H9 (cell line): ENCODE measurements at regions not wholly inside any gene's neighbourhood (a gene's known extent, or its start where the extent isn't known, plus 50 kb on each side); places are given as distances from the start of the nearest gene placed in this dataset.

Experiments
- DNase-seq: peaks from one replicate; pipeline ENCODE4 v3.0.0-alpha.2; 2017
- H2AFZ ChIP-seq: one replicate; pipeline ENCODE4 v1.6.1; 2013; ENCODE audit warnings: mild to moderate bottlenecking, low read length, control low read depth, moderate library complexity
- H2AK5ac ChIP-seq: 2 replicates; pipeline ENCODE4 v1.6.1; 2013; ENCODE audit warnings: low read length, control low read depth, mixed read lengths; ENCODE audit not compliant: insufficient read length
- H2BK120ac ChIP-seq: one replicate; pipeline ENCODE4 v1.6.1; 2013; ENCODE audit warnings: low read depth, mild to moderate bottlenecking, low read length, control low read depth, inconsistent platforms; ENCODE audit not compliant: poor library complexity, severe bottlenecking
- H2BK12ac ChIP-seq: 2 replicates; pipeline ENCODE4 v1.6.1; 2013; ENCODE audit warnings: low read length, control low read depth, mixed read lengths, low read depth; ENCODE audit not compliant: insufficient read length
- H2BK15ac ChIP-seq: 2 replicates; pipeline ENCODE4 v1.6.1; 2013; ENCODE audit warnings: low read depth, low read length, control low read depth
- H2BK20ac ChIP-seq: one replicate; pipeline ENCODE4 v1.6.1; 2013; ENCODE audit warnings: low read depth, mild to moderate bottlenecking, low read length, control low read depth, inconsistent platforms; ENCODE audit not compliant: poor library complexity, severe bottlenecking
- H2BK5ac ChIP-seq: 2 replicates; pipeline ENCODE4 v1.6.1; 2013; ENCODE audit warnings: low read length, control low read depth, mixed read lengths; ENCODE audit not compliant: insufficient read length
- H3K14ac ChIP-seq: 2 replicates; pipeline ENCODE4 v1.6.1; 2013; ENCODE audit warnings: low read length, control low read depth; ENCODE audit not compliant: insufficient read depth
- H3K18ac ChIP-seq: 2 replicates; pipeline ENCODE4 v1.6.1; 2013; ENCODE audit warnings: low read depth, mild to moderate bottlenecking, mixed read lengths, low read length, control low read depth; ENCODE audit not compliant: insufficient read length
- H3K23ac ChIP-seq: 2 replicates; pipeline ENCODE4 v1.6.1; 2013; ENCODE audit warnings: low read length, control low read depth, mixed read lengths, low read depth; ENCODE audit not compliant: insufficient read length
- H3K23me2 ChIP-seq: 2 replicates; pipeline ENCODE4 v1.6.1; 2013; ENCODE audit warnings: low read depth, mild to moderate bottlenecking, mixed read lengths, low read length, control low read depth; ENCODE audit not compliant: insufficient read length, poor library complexity, severe bottlenecking
- H3K27ac ChIP-seq: 2 replicates; pipeline ENCODE4 v1.5.1; 2013; ENCODE audit warnings: low read length, control low read depth, mixed read lengths, low read depth; ENCODE audit not compliant: insufficient read length
- H3K27me3 ChIP-seq: 2 replicates; pipeline ENCODE4 v1.6.1; 2013; ENCODE audit warnings: low read length, control low read depth, inconsistent platforms; ENCODE audit not compliant: insufficient read depth
- H3K4ac ChIP-seq: 2 replicates; pipeline ENCODE4 v1.6.1; 2013; ENCODE audit warnings: low read depth, mild to moderate bottlenecking, control low read depth, inconsistent platforms, low read length, moderate library complexity
- H3K4me1 ChIP-seq: 2 replicates; pipeline ENCODE4 v1.6.1; 2013; ENCODE audit warnings: low read length, control low read depth, inconsistent platforms; ENCODE audit not compliant: insufficient read depth
- H3K4me2 ChIP-seq: 2 replicates; pipeline ENCODE4 v1.6.1; 2013; ENCODE audit warnings: low read length, control low read depth, mixed read lengths; ENCODE audit not compliant: insufficient read length, insufficient read depth
- H3K56ac ChIP-seq: 2 replicates; pipeline ENCODE4 v1.6.1; 2013; ENCODE audit warnings: low read depth, mild to moderate bottlenecking, mixed read lengths, low read length, control low read depth; ENCODE audit not compliant: insufficient read length
- H3K79me1 ChIP-seq: 2 replicates; pipeline ENCODE4 v1.6.1; 2013; ENCODE audit warnings: low read depth, mild to moderate bottlenecking, moderate library complexity, low read length, control low read depth, inconsistent platforms; ENCODE audit not compliant: insufficient read depth, poor library complexity, severe bottlenecking
- H3K79me2 ChIP-seq: 2 replicates; pipeline ENCODE4 v1.6.1; 2013; ENCODE audit warnings: low read length, control low read depth, inconsistent platforms; ENCODE audit not compliant: insufficient read depth
- H3K9ac ChIP-seq: 2 replicates; pipeline ENCODE4 v1.6.1; 2013; ENCODE audit warnings: low read length, control low read depth, mixed read lengths; ENCODE audit not compliant: insufficient read length; ENCODE audit errors: extremely low read depth
- H3K9me3 ChIP-seq: one replicate; pipeline ENCODE4 v1.6.1; 2013; ENCODE audit warnings: low read depth, low read length, inconsistent platforms; ENCODE audit not compliant: control insufficient read depth
- H3T11ph ChIP-seq: one replicate; pipeline ENCODE4 v1.6.1; 2013; ENCODE audit warnings: mild to moderate bottlenecking, low read length, control low read depth, inconsistent platforms
- H4K20me1 ChIP-seq: one replicate; pipeline ENCODE4 v1.6.1; 2013; ENCODE audit not compliant: control insufficient read depth, insufficient read length, insufficient read depth
- H4K5ac ChIP-seq: 2 replicates; pipeline ENCODE4 v1.6.1; 2013; ENCODE audit warnings: low read depth, mild to moderate bottlenecking, mixed read lengths, low read length, control low read depth; ENCODE audit not compliant: insufficient read length
- H4K8ac ChIP-seq: replicated peaks from 2 replicates; pipeline ENCODE4 v1.6.1; 2013; ENCODE audit warnings: low read length, control low read depth, mixed read lengths, low read depth; ENCODE audit not compliant: insufficient read length
- H4K91ac ChIP-seq: 2 replicates; pipeline ENCODE4 v1.6.1; 2013; ENCODE audit warnings: low read depth, mild to moderate bottlenecking, moderate library complexity, mixed read lengths, low read length, control low read depth; ENCODE audit not compliant: insufficient read length
- H3K27ac Mint-ChIP-seq, 3 experiments: 2 replicates in 2 of 3; 3 replicates in 1 of 3; pipeline ENCODE4 v1.8.0; 2020 to 2021; ENCODE audit warnings: mixed read lengths in 3 of 3, mild to moderate bottlenecking in 1 of 3, moderate library complexity in 1 of 3
- H3K27me3 Mint-ChIP-seq: 2 replicates; pipeline ENCODE4 v1.8.0; 2021; ENCODE audit warnings: low read depth, mild to moderate bottlenecking, moderate library complexity, mixed read lengths
- H3K36me3 Mint-ChIP-seq, 3 experiments: 2 replicates in 2 of 3; 3 replicates in 1 of 3; pipeline ENCODE4 v1.8.0; 2020 to 2021; ENCODE audit warnings: low read depth in 3 of 3, mixed read lengths in 3 of 3; ENCODE audit not compliant: insufficient read depth in 1 of 3
- H3K4me1 Mint-ChIP-seq, 2 experiments: 2 replicates each; pipeline ENCODE4 v1.8.0; 2020; ENCODE audit warnings: mixed read lengths in 2 of 2
- H3K4me3 Mint-ChIP-seq, 2 experiments: 2 replicates in 1 of 2; 3 replicates in 1 of 2; pipeline ENCODE4 v1.8.0; 2020 to 2021; ENCODE audit warnings: mild to moderate bottlenecking in 2 of 2, mixed read lengths in 2 of 2, moderate library complexity in 1 of 2
- H3K9me3 Mint-ChIP-seq, 2 experiments: 2 replicates in 1 of 2; 3 replicates in 1 of 2; pipeline ENCODE4 v1.8.0; 2020; ENCODE audit warnings: mild to moderate bottlenecking in 2 of 2, mixed read lengths in 2 of 2, moderate library complexity in 1 of 2
- CTCF ChIP-seq: fragments of 200-600 bp; sonication (generic); conservative IDR thresholded peaks from 3 replicates; pipeline ENCODE4 v1.8.0; 2021; ENCODE audit warnings: antibody characterized with exemption, mild to moderate bottlenecking
- WGBS: extraction: QIAGEN DNeasy Blood & Tissue Kit; methylation state at CpG from one replicate; pipeline ENCODE4 v1.1.7; 2013; ENCODE audit warnings: missing lambda C conversion rate, low lambda C conversion rate, mixed read lengths; ENCODE audit not compliant: insufficient read length; ENCODE audit errors: extremely low coverage; 5-methylcytosine and 5-hydroxymethylcytosine counted together

GRCh38 chr22:23002612-23003180 is 67.6 kb upstream of the GNAZ start:
- no peak for TF ChIP-seq CTCF
- no peak overlapping the region for H3K27ac Mint-ChIP-seq
- H4K20me1 ChIP-seq, result no peaks in the 10 kb centered on the region
- H3K4me1 ChIP-seq, result no peaks in the 10 kb centered on the region
- H2BK12ac ChIP-seq, result no peak overlapping the region
- peaks cover 0 to 2% (median 0%) of the 10 kb centered on the region in 3 experiments; a peak in 3 of 7 replicates for H3K36me3 Mint-ChIP-seq
- H3K4me2 ChIP-seq, result no peak overlapping the region
- H3K9me3 Mint-ChIP-seq, result peaks cover 26 to 27% of the 10 kb centered on the region in 2 experiments
- no peaks in the 10 kb centered on the region for H3K79me1 ChIP-seq
- H2AFZ ChIP-seq, result no peak overlapping the region
- no peak overlapping the region for H4K8ac ChIP-seq
- H3K9me3 ChIP-seq, result no peaks in the 10 kb centered on the region
- H3K23ac ChIP-seq, result no peak overlapping the region
- H2BK20ac ChIP-seq, result no peak overlapping the region
- no peak overlapping the region for H4K91ac ChIP-seq
- H3K27me3 ChIP-seq, result peaks cover 2% of the 10 kb centered on the region; the same call in 1 of the 2 replicates
- no peak overlapping the region for H2BK15ac ChIP-seq
- no peak overlapping the region for H3K18ac ChIP-seq
- H4K5ac ChIP-seq, result no peak overlapping the region
- H3K4me1 Mint-ChIP-seq, result no peaks in the 10 kb centered on the region
- no peak overlapping the region for H3K56ac ChIP-seq
- H3K4me3 Mint-ChIP-seq, result no peak overlapping the region
- H2BK5ac ChIP-seq, result no peak overlapping the region
- no peak overlapping the region for H3K9ac ChIP-seq
- no peaks in the 10 kb centered on the region for H3K79me2 ChIP-seq
- no peak overlapping the region for H3K27ac ChIP-seq
- no peak overlapping the region for H3T11ph ChIP-seq
- peaks cover 90% of the 10 kb centered on the region for H3K27me3 Mint-ChIP-seq
- no CpG with 5 or more reads among the region's 2 CpGs for WGBS
- H3K14ac ChIP-seq, result no peak overlapping the region
- DNase-seq, result no peak
- H3K23me2 ChIP-seq, result no peaks in the 10 kb centered on the region
- H2BK120ac ChIP-seq, result no peak overlapping the region
- no peak overlapping the region for H3K4ac ChIP-seq
- no peak overlapping the region for H2AK5ac ChIP-seq
